GM18520 (cell line): ENCODE measurements at regions not wholly inside any gene's neighbourhood (a gene's known extent, or its start where the extent isn't known, plus 50 kb on each side); places are given as distances from the start of the nearest gene placed in this dataset.
"Not testable (repeated sequence)": the region's sequence is repeated elsewhere in the genome, so short reads cannot be mapped to it uniquely, and the experiment has no call there.

Source experiments
- ATAC-seq: cut with Tn5 transposase; IDR thresholded peaks from one replicate; pipeline ENCODE4 v1.9.1; 2021; ENCODE audit not compliant: unreplicated experiment

GRCh38 chr10:57353403-57354003, 914.2 kb downstream of the IPMK start:
- no peak for ATAC-seq

- no peak for ATAC-seq
These were observed 916.6 kb downstream of the IPMK start for GRCh38 chr10:57351076-57351475.

DNA sequence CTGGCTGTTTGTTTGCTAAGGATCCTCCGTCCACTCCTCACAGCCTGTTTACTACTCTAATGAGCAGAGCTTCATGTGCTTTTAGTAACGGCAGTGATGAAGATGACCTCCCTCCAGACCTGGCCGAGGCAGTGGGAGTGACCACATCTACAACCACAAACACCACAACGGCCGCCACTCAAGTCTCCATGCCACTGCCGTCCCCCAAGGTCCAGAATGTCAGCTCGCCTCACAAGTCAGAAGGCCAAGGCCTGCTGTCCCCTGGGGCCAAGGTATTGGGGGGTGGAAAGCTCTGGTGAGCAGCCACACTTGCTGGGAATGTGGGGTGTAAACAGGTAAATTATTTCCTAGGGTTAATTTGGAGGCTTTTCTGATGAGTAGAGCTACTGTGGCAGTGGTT, 926.4 kb downstream of the IPMK start:
- ATAC-seq: no peak

DNA sequence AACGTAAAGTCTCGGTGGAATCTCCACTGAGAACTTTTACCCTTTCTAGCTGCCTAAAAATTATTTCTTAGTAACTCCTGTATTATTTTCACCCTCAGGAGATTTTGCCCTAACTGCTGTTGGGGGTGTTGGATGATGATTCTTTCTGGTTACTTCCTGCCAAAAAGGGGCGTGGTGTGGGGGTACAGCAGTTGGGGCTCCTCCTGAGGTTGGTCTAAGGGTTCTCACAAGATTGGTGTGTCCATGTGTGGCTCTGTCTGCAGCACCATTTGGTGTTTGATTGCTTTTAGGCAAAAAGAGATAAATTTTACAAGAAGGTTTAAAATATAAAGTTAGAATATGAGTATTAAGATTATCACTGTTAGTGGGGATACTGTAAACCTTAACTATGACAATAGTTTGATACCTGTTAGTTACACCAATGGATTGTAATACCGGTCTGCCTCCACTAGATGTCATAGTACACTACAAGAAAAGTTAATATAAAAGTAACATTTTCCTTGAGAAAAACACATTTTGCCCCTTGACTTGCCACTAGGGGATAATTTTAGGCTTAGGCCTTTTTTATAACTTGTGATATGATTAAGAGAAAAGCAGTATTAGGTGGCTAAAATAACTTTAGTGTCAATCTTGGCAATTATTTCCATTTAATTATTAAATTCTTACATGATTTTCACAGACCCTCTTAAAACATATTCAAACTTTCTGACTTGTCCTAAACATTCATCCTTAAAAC, 928.7 kb downstream of the IPMK start:
- ATAC-seq: no peak

- no peak for ATAC-seq
These were observed 930.8 kb downstream of the IPMK start for GRCh38 chr10:57336865-57337264.

- no peak for ATAC-seq
These were observed 931.4 kb downstream of the IPMK start for GRCh38 chr10:57336341-57336740.

- no peak for ATAC-seq
These were observed 933.2 kb downstream of the IPMK start for GRCh38 chr10:57334523-57334922.

- ATAC-seq: no peak
These were observed 933.8 kb downstream of the IPMK start for GRCh38 chr10:57333880-57334279.

GRCh38 chr10:57321400-57321854, 946.3 kb downstream of the IPMK start:
- not testable (repeated sequence) for ATAC-seq

- ATAC-seq: no peak
These were observed 947.3 kb downstream of the IPMK start for GRCh38 chr10:57320416-57320815.

GRCh38 chr10:57314046-57314445, 953.0 kb upstream of the ZWINT start:
- no peak for ATAC-seq

GRCh38 chr10:57303566-57303965, 942.5 kb upstream of the ZWINT start:
- no peak for ATAC-seq

DNA sequence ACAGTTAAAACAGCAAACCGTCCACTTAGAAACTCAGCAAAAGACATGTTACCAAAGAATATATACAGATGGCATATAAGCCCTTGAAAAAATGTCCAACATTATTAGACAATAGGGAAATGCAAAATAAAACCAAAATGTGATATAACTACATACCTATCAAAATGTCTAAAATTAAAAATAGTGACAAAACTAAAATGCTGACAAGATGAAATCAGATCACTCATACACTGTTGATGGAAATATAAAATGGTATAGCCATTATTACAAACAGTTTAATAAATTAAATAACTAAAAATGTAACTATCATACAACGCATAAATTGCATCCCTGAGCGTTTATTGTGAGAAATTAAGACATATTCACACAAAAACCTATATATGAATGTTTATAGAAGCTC, 939.7 kb upstream of the ZWINT start:
- no peak for ATAC-seq

GRCh38 chr10:57294698-57295097, 933.6 kb upstream of the ZWINT start:
- ATAC-seq: no peak

DNA sequence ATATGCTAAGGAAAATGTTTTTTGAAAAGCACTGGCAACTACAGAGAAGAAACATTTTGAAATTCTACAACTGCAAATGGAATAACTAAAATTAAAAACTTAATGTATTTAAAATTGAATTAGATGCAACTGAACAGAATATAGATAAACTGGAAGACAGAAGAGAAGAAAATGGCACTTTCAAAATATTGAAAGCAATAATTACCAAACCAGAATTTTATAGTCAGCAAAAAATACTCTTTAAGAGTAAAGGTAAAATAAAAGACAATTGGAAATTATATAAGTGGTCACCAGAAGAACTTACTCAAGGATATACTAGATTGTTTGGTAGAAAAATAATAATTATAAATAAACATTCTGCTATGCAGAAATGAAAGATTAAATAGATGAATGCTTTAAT, 927.7 kb upstream of the ZWINT start:
- no peak for ATAC-seq

DNA sequence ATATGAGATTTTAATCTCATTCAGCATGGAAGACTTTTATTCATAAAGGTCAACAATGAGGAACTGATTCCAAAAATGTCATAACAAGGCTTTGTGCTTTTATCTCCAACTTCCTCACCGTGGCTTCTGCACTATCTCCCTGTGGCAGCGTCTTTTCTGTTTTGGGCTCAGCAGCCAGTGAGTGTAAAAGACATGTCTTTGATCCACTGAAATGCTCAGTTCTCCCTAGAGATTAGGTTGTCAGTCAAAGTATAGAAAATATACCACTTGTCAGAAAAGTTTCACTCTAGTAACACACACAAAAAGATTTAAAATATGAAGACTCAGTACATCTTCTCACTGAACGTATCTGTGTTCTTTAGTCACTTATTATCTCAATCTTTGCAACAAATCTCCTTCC, 901.8 kb upstream of the ZWINT start:
- no peak for ATAC-seq

GRCh38 chr10:57260175-57260574, 899.1 kb upstream of the ZWINT start:
- ATAC-seq: no peak

GRCh38 chr10:57249615-57250281, 888.7 kb upstream of the ZWINT start:
- ATAC-seq: no peak

- ATAC-seq: no peak
These were observed 886.2 kb upstream of the ZWINT start for GRCh38 chr10:57247271-57247670.

DNA sequence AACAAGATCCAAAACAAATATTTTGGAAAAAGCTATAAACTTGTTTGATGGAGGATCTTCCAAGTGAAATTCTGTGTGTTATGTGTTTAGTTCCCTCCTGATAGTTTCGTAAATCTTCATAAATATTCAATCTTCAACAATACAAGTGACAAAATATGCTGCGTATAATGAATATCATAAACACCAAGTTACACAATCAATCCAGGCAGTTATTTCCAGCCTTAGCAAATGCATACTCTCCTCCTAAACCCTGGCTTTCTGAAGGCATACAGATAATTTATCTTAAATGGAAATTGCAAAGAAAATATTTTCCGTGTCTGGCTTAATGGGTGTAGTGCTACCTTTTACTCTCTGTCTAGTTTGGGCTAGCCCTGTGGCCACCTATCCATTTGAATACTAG, 864.9 kb upstream of the ZWINT start:
- ATAC-seq: no peak

- no peak for ATAC-seq
These were observed 863.8 kb upstream of the ZWINT start for GRCh38 chr10:57224811-57225210.

DNA sequence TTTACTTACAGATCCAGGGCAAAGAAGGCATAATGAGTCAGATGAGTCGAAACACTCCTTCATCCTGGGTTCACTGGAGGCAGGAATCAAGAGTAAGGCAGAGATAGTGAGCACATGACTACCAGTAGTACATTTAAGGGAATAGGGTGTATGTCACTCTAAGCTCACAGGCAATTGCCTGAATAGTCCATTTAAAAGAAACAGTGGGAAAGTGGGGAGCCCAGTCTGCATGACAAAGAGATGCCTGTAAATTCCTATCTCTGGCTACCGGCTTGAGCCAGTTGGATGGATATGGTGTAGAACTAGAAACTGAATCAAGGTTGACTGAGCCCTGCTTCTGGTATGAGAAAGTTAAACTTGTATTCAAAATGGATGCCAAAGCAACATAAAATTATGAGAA, 861.5 kb upstream of the ZWINT start:
- no peak for ATAC-seq
